OCI-LY1 (cell line): ENCODE measurements at regions not wholly inside any gene's neighbourhood (a gene's known extent, or its start where the extent isn't known, plus 50 kb on each side); places are given as distances from the start of the nearest gene placed in this dataset.

Source experiments
- H2AFZ ChIP-seq: fragments of 200-600 bp; sonication (generic), shearing (Covaris generic); 2 replicates; pipeline ENCODE4 v1.6.0; 2014; ENCODE audit warnings: antibody characterized with exemption, mild to moderate bottlenecking, low read length
- H3F3A ChIP-seq: fragments of 200-600 bp; sonication (generic), shearing (Covaris generic); 2 replicates; pipeline ENCODE4 v1.6.0; 2014; ENCODE audit warnings: mild to moderate bottlenecking, antibody characterized with exemption, low read length, moderate library complexity; ENCODE audit not compliant: insufficient read depth
- H3K27ac ChIP-seq: fragments of 200-600 bp; sonication (generic); 2 replicates; pipeline ENCODE4 v1.5.1; 2014; ENCODE audit warnings: low read length, mixed run types, mild to moderate bottlenecking, low read depth; ENCODE audit not compliant: poor library complexity, severe bottlenecking
- H3K27me3 ChIP-seq: fragments of 200-600 bp; sonication (generic); 2 replicates; pipeline ENCODE4 v1.6.0; 2014; ENCODE audit warnings: antibody characterized with exemption, mild to moderate bottlenecking, low read length, moderate library complexity; ENCODE audit not compliant: insufficient read depth
- H3K36me3 ChIP-seq: fragments of 200-600 bp; sonication (generic); 2 replicates; pipeline ENCODE4 v1.6.1; 2014; ENCODE audit warnings: mild to moderate bottlenecking, antibody characterized with exemption, low read length, moderate library complexity, mixed read lengths; ENCODE audit not compliant: insufficient read depth
- H3K4me1 ChIP-seq: fragments of 200-600 bp; sonication (generic); 2 replicates; pipeline ENCODE4 v1.5.1; 2014; ENCODE audit warnings: mild to moderate bottlenecking, low read length, moderate library complexity; ENCODE audit not compliant: insufficient read depth, severe bottlenecking
- H3K4me2 ChIP-seq: fragments of 200-600 bp; sonication (generic), shearing (Covaris generic); 2 replicates; pipeline ENCODE4 v1.6.1; 2014; ENCODE audit warnings: low read length
- H3K4me3 ChIP-seq: fragments of 200-600 bp; sonication (generic); 2 replicates; pipeline ENCODE4 v1.5.1; 2014; ENCODE audit warnings: low read length, low read depth, mild to moderate bottlenecking, mixed read lengths; ENCODE audit not compliant: poor library complexity, severe bottlenecking
- H3K79me2 ChIP-seq: fragments of 200-600 bp; shearing (Covaris generic); 2 replicates; pipeline ENCODE4 v1.6.1; 2016; ENCODE audit warnings: mixed run types, low read length, mixed read lengths; ENCODE audit not compliant: insufficient read depth
- H3K9ac ChIP-seq: fragments of 200-600 bp; sonication (generic), shearing (Covaris generic); 2 replicates; pipeline ENCODE4 v1.6.1; 2014; ENCODE audit warnings: mild to moderate bottlenecking, low read length, mixed read lengths
- H3K9me2 ChIP-seq: fragments of 200-600 bp; sonication (generic), shearing (Covaris generic); 2 replicates; pipeline ENCODE4 v1.6.1; 2014; ENCODE audit warnings: low read depth, mild to moderate bottlenecking, low read length, mixed read lengths
- H3K9me3 ChIP-seq: fragments of 200-600 bp; shearing (Covaris generic); 2 replicates; pipeline ENCODE4 v1.6.1; 2014; ENCODE audit warnings: low read length, mixed read lengths
- H4K20me1 ChIP-seq: fragments of 200-600 bp; sonication (generic), shearing (Covaris generic); 2 replicates; pipeline ENCODE4 v1.6.0; 2016; ENCODE audit warnings: mild to moderate bottlenecking, low read length; ENCODE audit not compliant: insufficient read depth
- EZH2 ChIP-seq: fragments of 200-600 bp; sonication (generic), shearing (Covaris generic); IDR thresholded peaks from 2 replicates; pipeline ENCODE4 v1.8.0; 2017; ENCODE audit warnings: borderline replicate concordance, mixed run types, mild to moderate bottlenecking, antibody characterized with exemption, low read length, moderate library complexity, mixed read lengths
- TF ChIP-seq, protein P1 (sequence below): fragments of 200-600 bp; sonication (generic), shearing (Covaris generic); IDR thresholded peaks from 2 replicates; pipeline ENCODE4 v1.5.1; 2017; ENCODE audit warnings: mild to moderate bottlenecking, antibody characterized with exemption, low read length, moderate library complexity, mixed read lengths

DNA sequence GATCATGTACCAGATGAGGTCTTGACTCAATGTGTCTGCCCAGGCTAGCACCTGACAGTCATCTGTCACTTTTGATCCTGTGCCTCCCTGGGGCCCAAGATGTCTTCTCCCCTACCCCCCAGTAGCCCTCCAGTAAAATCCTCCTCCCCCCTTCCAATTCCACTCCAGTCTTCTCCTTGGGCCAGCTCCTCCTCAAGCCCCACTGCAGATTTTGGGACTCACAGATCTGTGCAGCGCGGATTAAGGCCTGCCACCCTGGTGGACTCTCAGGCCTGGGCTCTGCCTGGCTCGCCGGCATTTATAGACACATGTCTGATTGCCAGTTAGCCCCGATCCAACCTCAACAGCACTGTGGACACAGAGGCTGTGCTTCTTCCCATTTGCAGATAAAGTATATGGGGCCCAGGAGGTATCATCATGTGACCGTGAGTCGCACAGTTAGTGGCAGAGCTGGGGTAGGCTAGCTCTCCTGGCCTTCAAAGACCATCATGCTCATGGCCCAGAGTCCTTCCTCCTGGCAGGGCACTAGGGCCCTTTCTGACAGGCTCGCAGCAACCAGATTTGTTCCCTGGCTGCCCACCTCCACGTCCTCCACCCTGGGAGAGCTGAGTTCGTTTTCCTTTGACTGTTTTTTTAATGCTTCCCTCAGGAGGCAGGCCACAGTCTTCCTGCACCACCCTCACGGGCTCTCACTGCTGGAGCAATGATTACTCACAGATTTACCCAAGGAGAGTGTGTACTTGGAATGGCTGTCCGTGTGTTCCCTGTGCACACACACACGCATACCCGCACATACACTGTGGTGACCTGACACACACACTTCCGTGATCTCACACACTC, 98.3 kb upstream of the DIO3 start:
- no peak overlapping the region for H2AFZ ChIP-seq
- H3K27me3 ChIP-seq = no peaks in the 10 kb centered on the region
- H3K9me2 ChIP-seq = no peaks in the 10 kb centered on the region
- no peak overlapping the region for H3K4me2 ChIP-seq
- H3K9me3 ChIP-seq = no peaks in the 10 kb centered on the region
- no peak for TF ChIP-seq EZH2
- TF ChIP-seq, protein P1, sequence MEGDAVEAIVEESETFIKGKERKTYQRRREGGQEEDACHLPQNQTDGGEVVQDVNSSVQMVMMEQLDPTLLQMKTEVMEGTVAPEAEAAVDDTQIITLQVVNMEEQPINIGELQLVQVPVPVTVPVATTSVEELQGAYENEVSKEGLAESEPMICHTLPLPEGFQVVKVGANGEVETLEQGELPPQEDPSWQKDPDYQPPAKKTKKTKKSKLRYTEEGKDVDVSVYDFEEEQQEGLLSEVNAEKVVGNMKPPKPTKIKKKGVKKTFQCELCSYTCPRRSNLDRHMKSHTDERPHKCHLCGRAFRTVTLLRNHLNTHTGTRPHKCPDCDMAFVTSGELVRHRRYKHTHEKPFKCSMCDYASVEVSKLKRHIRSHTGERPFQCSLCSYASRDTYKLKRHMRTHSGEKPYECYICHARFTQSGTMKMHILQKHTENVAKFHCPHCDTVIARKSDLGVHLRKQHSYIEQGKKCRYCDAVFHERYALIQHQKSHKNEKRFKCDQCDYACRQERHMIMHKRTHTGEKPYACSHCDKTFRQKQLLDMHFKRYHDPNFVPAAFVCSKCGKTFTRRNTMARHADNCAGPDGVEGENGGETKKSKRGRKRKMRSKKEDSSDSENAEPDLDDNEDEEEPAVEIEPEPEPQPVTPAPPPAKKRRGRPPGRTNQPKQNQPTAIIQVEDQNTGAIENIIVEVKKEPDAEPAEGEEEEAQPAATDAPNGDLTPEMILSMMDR = no peak
- H4K20me1 ChIP-seq = no peaks in the 10 kb centered on the region
- H3F3A ChIP-seq = no peaks in the 10 kb centered on the region
- H3K36me3 ChIP-seq = no peaks in the 10 kb centered on the region
- no peak overlapping the region for H3K9ac ChIP-seq
- no peaks in the 10 kb centered on the region for H3K79me2 ChIP-seq
- H3K4me3 ChIP-seq = no peak overlapping the region
- no peaks in the 10 kb centered on the region for H3K4me1 ChIP-seq
- no peak overlapping the region for H3K27ac ChIP-seq

DNA sequence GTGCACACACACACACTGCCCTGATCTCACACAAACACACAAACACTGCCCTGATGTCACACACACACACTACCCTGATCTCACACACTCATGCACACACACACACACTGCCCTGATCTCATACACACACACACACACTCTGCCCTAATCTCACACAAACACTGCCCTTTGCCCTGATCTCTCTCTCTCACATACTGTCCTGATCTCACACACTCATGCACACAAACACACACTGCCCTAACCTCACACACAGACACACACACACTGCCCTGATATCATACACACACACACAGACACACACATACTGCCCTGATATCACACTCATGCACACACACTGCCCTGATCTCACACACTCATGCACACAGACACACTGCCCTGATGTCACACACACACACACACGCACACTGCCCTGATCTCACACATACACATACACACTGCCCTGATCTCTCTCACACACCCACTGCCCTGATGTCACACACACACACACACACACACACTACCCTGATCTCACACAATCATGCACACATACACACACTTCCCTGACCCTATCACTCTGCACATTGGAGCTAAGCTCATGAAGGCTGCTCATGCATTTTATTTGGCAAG, 97.6 kb upstream of the DIO3 start:
- H3K4me2 ChIP-seq = no peak overlapping the region
- H3K4me3 ChIP-seq = no peak overlapping the region
- no peaks in the 10 kb centered on the region for H3K79me2 ChIP-seq
- H3K9ac ChIP-seq = no peak overlapping the region
- no peaks in the 10 kb centered on the region for H3K27me3 ChIP-seq
- no peaks in the 10 kb centered on the region for H3K4me1 ChIP-seq
- no peaks in the 10 kb centered on the region for H3F3A ChIP-seq
- TF ChIP-seq, protein P1 = no peak
- TF ChIP-seq EZH2 = no peak
- no peak overlapping the region for H2AFZ ChIP-seq
- no peaks in the 10 kb centered on the region for H3K9me2 ChIP-seq
- no peaks in the 10 kb centered on the region for H3K36me3 ChIP-seq
- H4K20me1 ChIP-seq = no peaks in the 10 kb centered on the region
- no peaks in the 10 kb centered on the region for H3K9me3 ChIP-seq
- H3K27ac ChIP-seq = no peak overlapping the region

DNA sequence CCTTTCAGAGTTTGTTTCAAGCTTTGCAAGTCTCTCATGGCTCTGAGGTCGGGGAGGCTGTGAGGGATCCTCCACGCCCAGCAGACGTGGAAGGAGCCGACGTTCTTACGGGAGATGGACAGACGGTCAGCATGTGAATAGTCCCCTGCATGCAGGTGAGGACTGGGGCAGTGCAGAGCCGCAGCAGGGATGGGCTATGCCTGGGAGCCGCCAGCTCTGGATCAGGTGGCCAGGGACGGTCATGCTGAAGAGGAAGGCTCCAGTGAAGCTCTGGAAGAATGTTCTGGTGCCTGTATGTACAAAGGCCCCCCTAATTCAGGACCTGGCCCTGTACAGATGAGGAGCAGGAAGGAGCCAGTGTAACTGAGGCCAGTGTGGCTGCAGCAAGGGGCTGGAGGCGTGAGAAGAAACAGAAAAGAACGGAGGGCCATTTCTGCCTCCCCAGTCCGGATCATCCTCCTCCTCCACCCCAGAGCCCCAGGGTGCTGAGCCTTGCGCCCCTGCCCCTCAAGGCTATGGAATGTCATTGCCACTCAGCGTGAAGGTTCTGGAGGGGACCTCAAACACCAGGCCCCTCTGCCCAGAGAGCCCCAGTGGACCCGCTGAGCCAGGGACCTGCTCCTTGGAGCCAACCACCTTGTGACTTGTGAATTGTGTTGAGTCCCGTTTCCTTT, 96.8 kb upstream of the DIO3 start:
- Histone ChIP-seq H3K4me1 (no peaks in the 10 kb centered on the region), H4K20me1 (no peaks in the 10 kb centered on the region), H3K9me2 (no peaks in the 10 kb centered on the region), H3F3A (no peaks in the 10 kb centered on the region), H3K27me3 (no peaks in the 10 kb centered on the region), H3K4me3 (no peak overlapping the region), H2AFZ (no peak overlapping the region), H3K36me3 (no peaks in the 10 kb centered on the region), H3K27ac (no peak overlapping the region), H3K9ac (no peak overlapping the region), H3K9me3 (no peaks in the 10 kb centered on the region), H3K4me2 (no peak overlapping the region), H3K79me2 (no peaks in the 10 kb centered on the region)
- TF ChIP-seq EZH2 = no peak
- TF ChIP-seq, protein P1 = no peak
